CD4-positive, alpha-beta T cell (primary cell): ENCODE measurements at regions not wholly inside any gene's neighbourhood (a gene's known extent, or its start where the extent isn't known, plus 50 kb on each side); places are given as distances from the start of the nearest gene placed in this dataset.

Experiments used
- ATAC-seq: fragments of 200-7000 bp; cut with Tn5 transposase; one replicate; pipeline ENCODE4 v1.10.0; 2022; ENCODE audit warnings: mild to moderate bottlenecking; ENCODE audit not compliant: poor library complexity
- CTCF ChIA-PET: fragments of 350-600 bp; sonication (Branson Sonifier 250); formaldehyde crosslinking; loops from one replicate; lab custom pipeline; 2021; ENCODE audit warnings: antibody characterized with exemption, inconsistent platforms; lab: Charles Lee
- POLR2A ChIA-PET: fragments of 350-600 bp; sonication (Branson Sonifier 250); formaldehyde crosslinking; loops from one replicate; lab custom pipeline; 2021; ENCODE audit warnings: antibody characterized with exemption, inconsistent platforms; lab: Charles Lee
- DNase-seq, 14 experiments: peaks; one replicate each; pipeline ENCODE4 v3.0.0-alpha.2; 2013 to 2020; ENCODE audit warnings: mixed read lengths in 2 of 14
- H3K27ac ChIP-seq, 2 donors: one replicate each; pipeline versions ENCODE4 v1.5.1 to v1.7.0; 2013; ENCODE audit warnings: low read length in 2 of 2, low read depth in 1 of 2, mild to moderate bottlenecking in 1 of 2
- H3K27me3 ChIP-seq, 2 experiments: 1 replicate in 1 of 2; 2 replicates in 1 of 2; pipeline versions ENCODE4 v1.6.1 to v1.7.0; 2013; ENCODE audit warnings: low read length in 2 of 2, control low read depth in 1 of 2, mild to moderate bottlenecking in 1 of 2, moderate library complexity in 1 of 2; ENCODE audit not compliant: insufficient read depth in 2 of 2, control insufficient read depth in 1 of 2
- H3K36me3 ChIP-seq: one replicate; pipeline ENCODE4 v1.6.1; 2013; ENCODE audit warnings: low read length, control low read depth; ENCODE audit not compliant: insufficient read depth
- H3K4me1 ChIP-seq: one replicate; pipeline ENCODE4 v1.6.1; 2013; ENCODE audit warnings: low read length, control low read depth; ENCODE audit not compliant: insufficient read depth
- H3K4me3 ChIP-seq: one replicate; pipeline ENCODE4 v1.5.1; 2013; ENCODE audit warnings: mild to moderate bottlenecking, low read length, moderate library complexity
- H3K9me3 ChIP-seq, 2 experiments: 1 replicate in 1 of 2; 2 replicates in 1 of 2; pipeline versions ENCODE4 v1.6.1 to v1.7.0; 2013; ENCODE audit warnings: low read length in 2 of 2, mild to moderate bottlenecking in 2 of 2, control low read depth in 1 of 2, moderate library complexity in 1 of 2; ENCODE audit not compliant: control insufficient read depth in 1 of 2, insufficient read depth in 1 of 2
- H3K27ac Mint-ChIP-seq: one replicate; pipeline ENCODE4 v1.8.0; 2020; ENCODE audit warnings: mixed read lengths
- H3K27me3 Mint-ChIP-seq: one replicate; pipeline ENCODE4 v1.8.0; 2021; ENCODE audit warnings: mixed read lengths
- H3K36me3 Mint-ChIP-seq: one replicate; pipeline ENCODE4 v1.8.0; 2021; ENCODE audit warnings: low read depth, mixed read lengths
- H3K4me1 Mint-ChIP-seq: one replicate; pipeline ENCODE4 v1.8.0; 2021; ENCODE audit warnings: low read depth, mixed read lengths
- H3K4me3 Mint-ChIP-seq: one replicate; pipeline ENCODE4 v1.8.0; 2020; ENCODE audit warnings: mild to moderate bottlenecking, mixed read lengths
- H3K9me3 Mint-ChIP-seq: one replicate; pipeline ENCODE4 v1.8.0; 2020; ENCODE audit warnings: mixed read lengths
- intact Hi-C, 2 experiments: fragments of 100-400 bp; cut with DNase I in 1 of 2; cut with micrococcal nuclease in 1 of 2; formaldehyde crosslinking; loops; one replicate each; pipeline versions ENCODE4 v1.15.1 to v1.9.0; 2023 to 2025; cut with DNase I, micrococcal nuclease
- TF ChIP-seq, protein P1 (sequence below): fragments of 200-600 bp; IDR thresholded peaks from one replicate; pipeline ENCODE4 v1.8.0; 2022; ENCODE audit warnings: antibody characterized with exemption, mild to moderate bottlenecking

DNA sequence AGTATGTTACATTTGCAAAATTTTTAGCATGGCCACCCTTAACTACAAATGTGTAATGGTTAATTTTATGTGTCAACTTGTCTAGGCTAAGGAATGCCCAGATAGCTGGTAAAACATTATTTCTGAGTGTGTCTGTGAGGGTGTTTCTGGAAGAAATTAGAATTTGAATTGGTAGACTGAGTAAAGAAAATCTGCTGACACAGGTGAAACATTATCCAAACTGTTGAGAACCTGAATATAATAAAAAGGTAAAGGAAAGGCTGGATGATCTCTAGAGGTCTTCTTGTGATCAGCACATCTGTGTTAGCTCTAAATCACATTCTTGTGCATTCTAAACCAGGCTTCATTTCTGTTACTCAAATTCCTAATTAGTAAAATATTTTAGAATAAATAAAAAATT is 100.8 kb downstream of the UCHL5 start:
- H3K36me3 ChIP-seq = no peaks in the 10 kb centered on the region
- H3K4me3 ChIP-seq = no peak overlapping the region
- Mint-ChIP-seq H3K27me3 (no peaks in the 10 kb centered on the region), H3K27ac (no peak overlapping the region), H3K4me1 (peaks cover 7% of the 10 kb centered on the region), H3K36me3 (peaks cover 16% of the 10 kb centered on the region), H3K9me3 (no peaks in the 10 kb centered on the region), H3K4me3 (no peak overlapping the region)
- H3K27me3 ChIP-seq = no peaks in the 10 kb centered on the region
- intact Hi-C loops = no loop called here
- ChIA-PET POLR2A (no interaction called here), CTCF (no interaction called here)
- no peaks in the 10 kb centered on the region for H3K4me1 ChIP-seq
- no peak for DNase-seq
- H3K9me3 ChIP-seq = no peaks in the 10 kb centered on the region
- TF ChIP-seq, protein P1, sequence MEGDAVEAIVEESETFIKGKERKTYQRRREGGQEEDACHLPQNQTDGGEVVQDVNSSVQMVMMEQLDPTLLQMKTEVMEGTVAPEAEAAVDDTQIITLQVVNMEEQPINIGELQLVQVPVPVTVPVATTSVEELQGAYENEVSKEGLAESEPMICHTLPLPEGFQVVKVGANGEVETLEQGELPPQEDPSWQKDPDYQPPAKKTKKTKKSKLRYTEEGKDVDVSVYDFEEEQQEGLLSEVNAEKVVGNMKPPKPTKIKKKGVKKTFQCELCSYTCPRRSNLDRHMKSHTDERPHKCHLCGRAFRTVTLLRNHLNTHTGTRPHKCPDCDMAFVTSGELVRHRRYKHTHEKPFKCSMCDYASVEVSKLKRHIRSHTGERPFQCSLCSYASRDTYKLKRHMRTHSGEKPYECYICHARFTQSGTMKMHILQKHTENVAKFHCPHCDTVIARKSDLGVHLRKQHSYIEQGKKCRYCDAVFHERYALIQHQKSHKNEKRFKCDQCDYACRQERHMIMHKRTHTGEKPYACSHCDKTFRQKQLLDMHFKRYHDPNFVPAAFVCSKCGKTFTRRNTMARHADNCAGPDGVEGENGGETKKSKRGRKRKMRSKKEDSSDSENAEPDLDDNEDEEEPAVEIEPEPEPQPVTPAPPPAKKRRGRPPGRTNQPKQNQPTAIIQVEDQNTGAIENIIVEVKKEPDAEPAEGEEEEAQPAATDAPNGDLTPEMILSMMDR = no peak
- H3K27ac ChIP-seq = no peak overlapping the region
- ATAC-seq = no peak

DNA sequence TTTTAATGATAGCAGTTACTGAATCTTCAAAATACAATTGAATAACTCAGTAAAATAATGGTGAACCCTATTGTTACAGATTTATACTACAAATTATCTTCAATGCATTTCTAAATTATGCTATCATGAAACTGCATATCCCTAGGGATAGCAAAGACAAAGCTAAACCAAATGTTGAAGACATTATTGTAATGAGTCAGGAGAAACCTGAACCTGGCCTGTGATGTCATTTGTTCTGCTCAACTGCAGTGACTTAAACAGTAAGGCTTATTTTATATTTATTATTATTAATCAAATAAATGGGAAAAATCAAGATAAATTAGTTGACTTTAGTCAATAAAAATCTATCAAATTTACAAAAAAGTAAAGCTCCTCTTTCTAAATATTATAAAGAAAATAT is 100.3 kb downstream of the UCHL5 start:
- no peaks in the 10 kb centered on the region for H3K27me3 Mint-ChIP-seq
- CTCF ChIA-PET = no interaction called here

DNA sequence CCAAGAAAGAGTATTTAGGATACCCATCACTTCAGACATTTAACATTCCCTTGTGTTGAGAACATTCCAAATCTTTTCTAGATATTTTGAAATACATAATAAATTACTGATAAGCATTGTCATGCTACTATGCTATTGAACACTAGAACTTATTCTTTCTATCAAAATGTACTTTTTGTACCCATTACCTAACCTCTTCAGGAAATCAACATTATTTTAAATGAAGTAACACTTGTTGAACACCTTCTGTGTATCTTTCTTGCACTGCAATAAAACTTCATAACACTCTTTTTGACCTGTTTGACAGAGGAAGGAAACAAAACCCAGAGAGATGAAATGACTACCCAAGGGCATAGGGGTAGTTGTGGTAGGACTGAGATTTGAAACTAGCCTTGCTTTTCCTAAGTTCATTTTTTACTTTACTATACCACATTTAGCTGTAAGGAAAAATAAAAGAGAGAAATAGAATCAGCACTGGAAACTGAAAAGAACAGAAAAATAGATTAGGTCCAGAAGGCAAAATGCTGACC is 99.4 kb downstream of the UCHL5 start:
- Mint-ChIP-seq H3K27me3 (no peaks in the 10 kb centered on the region), H3K4me3 (no peak overlapping the region)
- no peaks in the 10 kb centered on the region for H3K27me3 ChIP-seq

More for the DNA sequence above, 100.3 kb downstream of the UCHL5 start:
- no peaks in the 10 kb centered on the region for H3K9me3 ChIP-seq
- intact Hi-C loops = no loop called here
- Mint-ChIP-seq H3K9me3 (no peaks in the 10 kb centered on the region), H3K27ac (no peak overlapping the region), H3K4me1 (peaks cover 7% of the 10 kb centered on the region), H3K4me3 (no peak overlapping the region), H3K36me3 (peaks cover 16% of the 10 kb centered on the region)
- no peaks in the 10 kb centered on the region for H3K27me3 ChIP-seq
- H3K27ac ChIP-seq = no peak overlapping the region
- DNase-seq = no peak
- H3K36me3 ChIP-seq = no peaks in the 10 kb centered on the region
- ATAC-seq = no peak
- no peaks in the 10 kb centered on the region for H3K4me1 ChIP-seq
- TF ChIP-seq, protein P1 = no peak
- POLR2A ChIA-PET = no interaction called here
- H3K4me3 ChIP-seq = no peak overlapping the region

More for the DNA sequence above, 99.4 kb downstream of the UCHL5 start:
- Histone ChIP-seq H3K27ac (no peak overlapping the region), H3K4me3 (no peak overlapping the region), H3K9me3 (no peaks in the 10 kb centered on the region), H3K36me3 (no peaks in the 10 kb centered on the region), H3K4me1 (no peaks in the 10 kb centered on the region)
- ChIA-PET POLR2A (no interaction called here), CTCF (no interaction called here)
- Mint-ChIP-seq H3K9me3 (no peaks in the 10 kb centered on the region), H3K27ac (no peak overlapping the region), H3K36me3 (peaks cover 16% of the 10 kb centered on the region), H3K4me1 (peaks cover 7% of the 10 kb centered on the region)
- ATAC-seq = no peak
- intact Hi-C loops = no loop called here
- TF ChIP-seq, protein P1 = no peak
- DNase-seq = no peak
